RWPE2 (cell line): ENCODE measurements at regions not wholly inside any gene's neighbourhood (a gene's known extent, or its start where the extent isn't known, plus 50 kb on each side); places are given as distances from the start of the nearest gene placed in this dataset.

Experiments
- ATAC-seq: fragments of 200-7000 bp; cut with Tn5 transposase; 3 replicates; pipeline ENCODE4 v1.9.1; 2021; ENCODE audit warnings: low read depth
- DNase-seq: peaks from one replicate; pipeline ENCODE4 v3.0.0-alpha.2; 2020; ENCODE audit warnings: low spot score
- H3K27ac ChIP-seq: fragments of 450-650 bp; 2 replicates; pipeline ENCODE4 v1.5.1; 2017; ENCODE audit warnings: mild to moderate bottlenecking; ENCODE audit not compliant: poor library complexity, severe bottlenecking
- H3K27me3 ChIP-seq: fragments of 250-450 bp; sonication (Bioruptor Pico); 2 replicates; pipeline ENCODE4 v1.5.1; 2021; ENCODE audit warnings: mild to moderate bottlenecking, moderate library complexity; ENCODE audit not compliant: insufficient read depth, poor library complexity, severe bottlenecking
- H3K36me3 ChIP-seq: fragments of 250-450 bp; sonication (Bioruptor Pico); 2 replicates; pipeline ENCODE4 v1.5.1; 2020; ENCODE audit warnings: low read depth, mild to moderate bottlenecking, moderate library complexity
- H3K4me1 ChIP-seq: fragments of 250-450 bp; sonication (Bioruptor Pico); 2 replicates; pipeline ENCODE4 v1.5.1; 2021; ENCODE audit warnings: mild to moderate bottlenecking, moderate library complexity; ENCODE audit not compliant: insufficient read depth, poor library complexity, severe bottlenecking
- H3K4me3 ChIP-seq: fragments of 250-450 bp; sonication (Bioruptor Pico); 2 replicates; pipeline ENCODE4 v1.5.1; 2021; ENCODE audit warnings: mild to moderate bottlenecking, moderate library complexity; ENCODE audit not compliant: severe bottlenecking
- H3K9me3 ChIP-seq: fragments of 250-450 bp; sonication (Bioruptor Pico); 2 replicates; pipeline ENCODE4 v1.5.1; 2021; ENCODE audit warnings: mild to moderate bottlenecking, moderate library complexity; ENCODE audit not compliant: severe bottlenecking
- CTCF ChIP-seq: fragments of 450-650 bp; IDR thresholded peaks from one replicate; pipeline ENCODE4 v1.5.1; 2017; ENCODE audit warnings: mild to moderate bottlenecking, moderate library complexity; ENCODE audit not compliant: poor library complexity, severe bottlenecking

DNA sequence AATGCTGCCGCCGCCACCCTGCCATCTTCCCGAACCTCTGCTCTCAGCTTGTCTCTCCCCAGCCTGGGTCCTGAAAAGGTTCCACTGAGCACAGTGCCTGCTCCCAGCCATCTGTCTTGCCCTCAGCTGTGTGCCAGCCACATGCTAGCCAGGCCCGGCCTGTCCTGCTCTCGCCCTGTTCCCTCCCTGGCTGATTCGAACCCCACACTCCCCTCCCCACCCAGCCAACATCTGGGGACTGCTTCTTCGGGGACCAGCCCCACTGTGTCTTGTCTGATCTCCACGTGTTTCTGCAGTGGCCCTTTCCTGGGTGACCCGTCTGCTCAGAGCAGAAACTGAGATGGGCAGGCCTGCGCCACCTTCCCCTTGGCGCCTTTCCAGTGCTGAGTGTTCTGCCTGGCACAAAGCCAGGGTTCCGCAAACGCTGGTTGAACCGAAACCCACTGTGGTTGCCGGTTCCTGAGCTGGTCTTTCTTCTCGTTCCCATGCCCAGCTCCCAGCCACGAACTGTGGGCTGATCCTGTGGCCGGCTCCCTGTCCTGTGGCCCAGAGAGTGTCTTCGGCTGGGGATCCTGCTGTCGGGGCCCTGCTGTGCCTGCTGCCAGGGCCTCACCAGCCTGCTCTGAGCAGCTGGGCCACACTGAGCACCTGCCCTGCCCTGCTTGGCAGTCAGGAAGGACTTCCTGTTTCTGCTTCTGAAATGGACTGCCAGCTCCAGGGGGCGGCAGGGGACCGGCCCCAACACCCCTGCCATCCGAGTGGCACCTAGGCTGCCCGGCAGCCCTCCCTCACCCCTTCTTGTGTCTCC lies 62.7 kb upstream of the KLF13 start:
- DNase-seq (peak; percentile 77), ATAC-seq (peak; percentile 74)
- H3K27ac ChIP-seq = peak overlapping the region; percentile 14
- no peak for TF ChIP-seq CTCF
- H3K36me3 ChIP-seq = no peaks in the 10 kb centered on the region
- no peaks in the 10 kb centered on the region for H3K9me3 ChIP-seq
- H3K4me1 ChIP-seq = peaks cover 9% of the 10 kb centered on the region
- H3K4me3 ChIP-seq = no peak overlapping the region
- no peaks in the 10 kb centered on the region for H3K27me3 ChIP-seq

DNA sequence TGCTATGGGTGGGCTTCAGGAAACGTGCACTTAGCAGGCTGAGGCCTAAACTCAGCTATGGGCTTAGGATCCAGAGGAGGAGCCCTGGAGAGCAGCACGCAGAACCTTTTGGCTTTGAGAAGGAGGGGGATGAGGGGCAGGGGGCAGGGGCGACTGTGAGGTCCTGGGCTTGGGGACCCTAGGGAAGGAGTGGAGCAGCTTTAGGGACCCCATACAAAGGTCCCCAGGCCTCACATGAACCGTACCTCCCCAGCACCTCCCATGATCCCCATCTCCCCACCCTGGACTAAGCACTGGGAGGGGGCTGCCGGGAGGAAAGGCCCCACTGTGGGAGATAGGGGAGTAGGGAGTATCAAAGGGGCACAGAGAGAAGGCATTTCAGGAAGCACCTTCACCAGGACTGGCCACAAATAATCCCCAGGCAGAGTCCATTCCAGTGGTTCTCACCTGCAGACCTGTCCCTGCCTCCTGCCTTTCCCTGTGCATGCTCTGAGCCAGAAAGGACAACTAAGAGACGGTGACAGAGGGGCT lies 62.0 kb upstream of the KLF13 start:
- Histone ChIP-seq H3K4me3 (no peak overlapping the region), H3K9me3 (no peaks in the 10 kb centered on the region), H3K36me3 (no peaks in the 10 kb centered on the region), H3K4me1 (peaks cover 9% of the 10 kb centered on the region), H3K27me3 (no peaks in the 10 kb centered on the region), H3K27ac (peak overlapping the region; percentile 14)
- ATAC-seq (no peak; the same call in 2 of the 3 replicates), DNase-seq (peak; percentile 40)
- TF ChIP-seq CTCF = no peak

DNA sequence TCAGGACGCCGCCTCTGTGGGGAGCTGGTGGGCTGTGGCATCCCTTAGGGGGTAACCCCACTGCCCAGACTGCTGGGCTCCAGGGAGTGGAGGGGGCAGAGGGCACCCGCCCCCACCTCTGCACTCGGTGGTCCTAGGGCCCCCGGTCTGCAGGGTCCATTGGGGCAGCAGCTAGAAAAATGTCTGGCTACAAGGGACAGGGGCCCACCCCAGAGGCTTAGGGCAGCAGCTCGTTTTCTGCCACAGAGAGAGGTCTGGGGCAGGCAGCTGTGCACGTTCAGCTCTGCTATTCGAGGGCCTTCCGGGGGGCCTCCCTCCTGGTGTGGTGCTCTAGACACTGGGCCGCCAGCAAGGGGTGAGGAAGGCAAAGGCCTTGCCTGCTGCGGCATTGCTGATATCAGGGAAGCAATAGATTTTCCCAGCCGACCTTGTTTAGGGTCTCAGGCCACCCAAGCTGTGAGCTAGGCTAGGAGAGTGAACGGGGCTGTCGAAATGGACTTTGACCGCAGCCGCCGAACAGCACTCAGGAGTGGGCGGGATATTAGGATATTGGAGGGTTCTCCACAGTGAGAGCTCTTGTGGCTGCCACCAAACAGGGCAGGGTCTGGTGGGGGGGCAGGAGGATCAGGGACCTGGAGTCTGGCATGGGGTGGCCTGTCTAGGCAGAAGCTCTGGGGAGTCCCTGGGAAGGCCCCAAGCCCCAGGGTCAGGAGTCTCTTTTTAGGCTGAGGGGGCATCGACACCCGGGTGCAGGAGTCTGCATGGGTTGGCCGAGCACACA lies 61.4 kb upstream of the KLF13 start:
- ATAC-seq (no peak), DNase-seq (peak; percentile 57)
- Histone ChIP-seq H3K9me3 (no peaks in the 10 kb centered on the region), H3K36me3 (no peaks in the 10 kb centered on the region), H3K4me1 (peaks cover 9% of the 10 kb centered on the region), H3K27me3 (no peaks in the 10 kb centered on the region), H3K27ac (no peak overlapping the region), H3K4me3 (no peak overlapping the region)
- TF ChIP-seq CTCF = no peak

GRCh38 chr15:31265871-31266711 lies 60.5 kb upstream of the KLF13 start:
- ATAC-seq (no peak), DNase-seq (peak; percentile 62)
- H3K4me1 ChIP-seq = peaks cover 9% of the 10 kb centered on the region
- no peaks in the 10 kb centered on the region for H3K36me3 ChIP-seq
- no peaks in the 10 kb centered on the region for H3K9me3 ChIP-seq
- no peak for TF ChIP-seq CTCF
- no peaks in the 10 kb centered on the region for H3K27me3 ChIP-seq
- H3K27ac ChIP-seq = no peak overlapping the region
- H3K4me3 ChIP-seq = no peak overlapping the region
